IPS-NIHi7 (cell line): ENCODE measurements at regions not wholly inside any gene's neighbourhood (a gene's known extent, or its start where the extent isn't known, plus 50 kb on each side); places are given as distances from the start of the nearest gene placed in this dataset.
"Not testable (repeated sequence)": the region's sequence is repeated elsewhere in the genome, so short reads cannot be mapped to it uniquely, and the experiment has no call there.

Experiments
- DNase-seq: peaks from one replicate; pipeline ENCODE4 v3.0.0; 2012; ENCODE audit warnings: mixed read lengths; ENCODE audit errors: extremely low spot score

GRCh38 chr18:41046250-41046649, 908.8 kb upstream of the PIK3C3 start:
- DNase-seq, result not testable (repeated sequence)

GRCh38 chr18:41043876-41044275, 911.2 kb upstream of the PIK3C3 start:
- DNase-seq, result no peak

GRCh38 chr18:41042866-41043265, 912.2 kb upstream of the PIK3C3 start:
- no peak for DNase-seq

- no peak for DNase-seq
Observed at GRCh38 chr18:41038071-41038470, 917.0 kb upstream of the PIK3C3 start.

- no peak for DNase-seq
Observed at GRCh38 chr18:41036346-41036745, 918.7 kb upstream of the PIK3C3 start.

- DNase-seq, result no peak
Observed at GRCh38 chr18:41034413-41034812, 920.6 kb upstream of the PIK3C3 start.

- no peak for DNase-seq
Observed at GRCh38 chr18:41025666-41026065, 929.4 kb upstream of the PIK3C3 start.

GRCh38 chr18:41024792-41025191, 930.2 kb upstream of the PIK3C3 start:
- DNase-seq, result no peak

- no peak for DNase-seq
Observed at GRCh38 chr18:41022484-41022883, 932.5 kb upstream of the PIK3C3 start.

GRCh38 chr18:41021089-41021488, 933.9 kb upstream of the PIK3C3 start:
- no peak for DNase-seq

GRCh38 chr18:41012194-41012593, 942.8 kb upstream of the PIK3C3 start:
- no peak for DNase-seq

GRCh38 chr18:41009926-41010325, 945.1 kb upstream of the PIK3C3 start:
- no peak for DNase-seq

- DNase-seq, result no peak
Observed at GRCh38 chr18:41004324-41004723, 950.7 kb upstream of the PIK3C3 start.

GRCh38 chr18:40995529-40995928, 959.5 kb upstream of the PIK3C3 start:
- DNase-seq, result no peak

- no peak for DNase-seq
Observed at GRCh38 chr18:40993363-40993762, 961.7 kb upstream of the PIK3C3 start.

- DNase-seq, result peak; percentile 18
Observed at GRCh38 chr18:40987581-40987980, 967.5 kb upstream of the PIK3C3 start.

GRCh38 chr18:40985436-40985835, 969.6 kb upstream of the PIK3C3 start:
- DNase-seq, result no peak

GRCh38 chr18:40984856-40985255, 970.2 kb upstream of the PIK3C3 start:
- DNase-seq, result no peak

- DNase-seq, result no peak
Observed at GRCh38 chr18:40983835-40984234, 971.2 kb upstream of the PIK3C3 start.

- no peak for DNase-seq
Observed at GRCh38 chr18:40980171-40980570, 974.9 kb upstream of the PIK3C3 start.

- DNase-seq, result no peak
Observed at GRCh38 chr18:40976050-40976449, 979.0 kb upstream of the PIK3C3 start.

- DNase-seq, result no peak
Observed at GRCh38 chr18:40974448-40974847, 980.6 kb upstream of the PIK3C3 start.

GRCh38 chr18:40962784-40963183, 992.2 kb upstream of the PIK3C3 start:
- DNase-seq, result no peak

- peak; percentile 24 for DNase-seq
Observed at GRCh38 chr18:40957533-40958070, 997.4 kb upstream of the PIK3C3 start.
